Renal cortex interstitium (tissue), 11 donors: ENCODE measurements at regions not wholly inside any gene's neighbourhood (a gene's known extent, or its start where the extent isn't known, plus 50 kb on each side); places are given as distances from the start of the nearest gene placed in this dataset.

Experiments used
- DNase-seq, 11 donors: peaks; one replicate each; pipeline ENCODE4 v3.0.0-alpha.2; 2013; ENCODE audit warnings: low read depth in 9 of 11, low spot score in 4 of 11; ENCODE audit errors: extremely low read depth in 1 of 11

- no peak for DNase-seq
Observed at GRCh38 chr11:70530629-70531185, 132.4 kb downstream of the CTTN start.

DNA sequence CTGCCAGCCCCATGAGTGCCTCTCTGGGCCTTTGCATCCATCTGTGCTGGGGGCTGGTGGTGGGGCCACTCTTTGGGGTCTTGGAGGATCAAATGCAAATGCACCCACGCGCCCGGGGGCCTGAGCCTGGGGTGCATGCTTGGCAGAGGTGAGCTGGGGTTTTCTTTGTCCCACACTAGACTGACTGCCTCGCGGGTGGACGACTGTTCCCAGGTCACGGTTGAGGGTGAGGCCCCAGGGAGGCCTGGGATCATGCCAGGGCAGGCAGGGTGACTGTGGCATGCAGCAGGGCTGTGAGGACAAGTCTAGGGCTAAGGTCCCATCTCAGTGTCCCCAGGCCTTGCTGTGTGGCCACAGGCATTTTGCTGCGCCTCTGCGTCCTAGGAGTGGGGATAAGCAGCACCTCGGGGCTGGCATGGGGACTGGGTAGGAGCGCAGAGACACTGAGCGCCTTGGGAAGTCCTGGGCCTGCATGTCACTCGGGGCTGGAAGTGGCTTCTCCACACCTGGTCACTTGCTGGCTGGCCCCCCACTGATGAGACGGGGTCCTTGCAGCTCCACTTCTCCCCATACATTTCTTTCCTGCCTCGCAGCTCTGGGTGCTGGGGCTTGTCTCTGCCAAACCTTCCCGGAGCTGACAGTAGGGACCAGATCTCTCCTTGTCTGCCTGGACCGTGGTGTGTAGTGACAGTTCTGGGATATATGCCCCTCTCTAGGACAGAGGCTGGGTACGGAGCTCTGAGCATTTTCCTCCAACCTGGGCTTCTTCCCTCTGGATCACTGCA is 133.1 kb downstream of the CTTN start:
- no peak for DNase-seq

- DNase-seq: no peak
Observed at GRCh38 chr11:70532066-70532440, 133.7 kb downstream of the CTTN start.

DNA sequence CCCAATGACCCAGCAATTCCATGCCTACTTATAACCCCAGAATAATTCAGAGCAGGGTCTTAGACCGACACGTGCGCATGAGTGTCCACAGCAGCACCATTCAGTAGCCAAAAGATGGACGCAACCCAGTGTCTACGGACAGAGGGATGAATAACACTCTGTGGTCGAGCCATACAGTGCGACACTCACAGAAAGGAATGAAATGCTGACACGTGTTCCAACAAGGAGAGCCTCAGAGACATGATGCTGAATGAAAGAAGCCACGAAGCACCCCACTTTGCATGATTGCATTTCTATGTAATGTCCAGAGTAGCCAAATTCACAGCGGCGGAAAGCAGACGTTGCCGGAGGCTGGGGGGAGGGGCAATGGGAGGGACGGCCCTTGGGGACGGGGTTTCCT is 134.4 kb downstream of the CTTN start:
- DNase-seq: no peak

- DNase-seq: no peak
Observed at GRCh38 chr11:70535191-70535971, 137.1 kb downstream of the CTTN start.

DNA sequence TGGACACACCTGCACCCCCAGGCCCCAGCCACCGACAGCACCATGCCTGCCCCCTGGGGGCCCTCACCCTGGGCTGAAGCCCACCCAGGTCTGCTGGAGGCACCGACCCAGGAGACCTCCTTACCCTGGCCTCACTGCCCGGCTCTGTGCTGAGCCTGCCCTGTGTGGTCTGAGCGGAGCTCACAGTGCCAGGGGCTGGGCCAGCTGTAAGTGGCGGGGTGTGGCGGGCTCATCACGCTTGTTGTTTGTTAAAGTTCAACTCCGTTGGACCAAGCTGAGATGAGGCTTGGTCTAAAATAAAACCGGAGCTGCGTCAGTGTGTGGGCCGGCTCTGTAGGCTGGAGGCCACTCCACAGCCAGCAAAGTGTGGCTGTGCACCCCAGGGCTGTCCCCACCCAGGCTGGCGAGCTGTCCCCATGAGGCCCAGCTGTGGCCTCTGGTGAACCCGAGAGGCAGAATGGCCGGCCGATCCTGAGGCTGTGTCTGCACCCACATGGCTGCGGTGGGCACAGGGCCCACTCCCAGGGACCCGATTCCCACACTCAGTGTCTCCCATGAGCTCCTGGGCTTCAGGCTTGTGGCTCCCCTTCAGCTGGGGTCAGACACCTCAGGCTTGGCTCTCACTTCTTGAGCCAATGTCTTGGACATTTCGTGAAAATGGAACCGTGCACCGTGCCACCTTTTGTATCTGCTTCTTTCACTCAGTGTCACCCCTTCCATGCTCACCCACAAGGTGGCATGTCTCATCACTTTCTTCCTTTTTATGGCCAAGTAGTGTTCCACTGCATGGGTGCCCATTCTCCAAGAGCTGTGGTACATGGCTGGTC is 137.9 kb downstream of the CTTN start:
- DNase-seq: no peak

DNA sequence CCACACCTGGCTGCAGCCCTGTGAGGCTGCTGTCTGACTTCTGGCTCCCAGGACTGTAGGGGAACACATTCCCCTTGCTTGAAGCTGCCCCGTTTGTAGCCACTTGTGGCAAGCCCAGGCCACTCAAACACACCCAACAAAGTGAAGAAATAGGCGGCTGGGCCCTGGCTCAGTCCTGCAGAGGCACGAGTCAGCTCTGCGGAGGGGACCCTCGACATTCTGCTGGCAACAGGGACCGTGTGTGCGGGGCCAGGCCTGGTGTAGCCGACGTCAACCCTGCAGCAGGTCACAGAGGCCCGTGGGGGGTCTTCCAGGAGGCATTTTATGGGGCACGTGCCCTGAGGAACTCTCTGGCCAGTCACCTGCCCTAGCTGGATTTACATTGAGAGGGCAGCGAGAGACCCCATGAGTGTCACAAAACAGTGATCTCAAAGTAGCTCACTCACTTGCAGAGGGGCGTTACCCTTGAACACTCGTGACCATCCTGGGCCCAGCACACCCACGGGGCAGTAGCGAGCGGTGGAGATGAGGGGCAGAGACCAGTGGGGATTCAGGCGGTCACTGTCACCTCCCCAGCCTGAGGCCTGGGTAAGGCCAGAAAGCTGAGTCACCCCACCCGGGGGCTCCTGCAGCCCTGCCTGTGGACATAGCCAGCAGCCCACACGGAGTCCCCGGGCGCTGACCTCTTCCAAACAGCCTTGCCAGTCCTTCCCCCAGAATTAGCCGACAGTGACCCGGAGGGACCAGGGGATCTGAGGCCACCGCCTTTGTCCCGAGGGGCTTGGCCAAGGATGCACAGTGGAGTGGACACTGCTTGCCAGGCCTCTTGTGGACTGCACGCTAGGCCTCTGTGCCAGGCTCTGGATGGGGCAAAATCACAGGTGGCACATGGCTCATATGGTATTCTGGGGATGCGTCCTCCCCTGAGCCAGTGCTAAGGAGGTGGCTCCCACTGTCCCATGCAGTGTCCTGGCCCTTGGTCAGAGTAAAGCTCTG is 139.5 kb downstream of the CTTN start:
- DNase-seq: no peak

GRCh38 chr11:70538641-70539359 is 140.5 kb downstream of the CTTN start:
- no peak for DNase-seq

DNA sequence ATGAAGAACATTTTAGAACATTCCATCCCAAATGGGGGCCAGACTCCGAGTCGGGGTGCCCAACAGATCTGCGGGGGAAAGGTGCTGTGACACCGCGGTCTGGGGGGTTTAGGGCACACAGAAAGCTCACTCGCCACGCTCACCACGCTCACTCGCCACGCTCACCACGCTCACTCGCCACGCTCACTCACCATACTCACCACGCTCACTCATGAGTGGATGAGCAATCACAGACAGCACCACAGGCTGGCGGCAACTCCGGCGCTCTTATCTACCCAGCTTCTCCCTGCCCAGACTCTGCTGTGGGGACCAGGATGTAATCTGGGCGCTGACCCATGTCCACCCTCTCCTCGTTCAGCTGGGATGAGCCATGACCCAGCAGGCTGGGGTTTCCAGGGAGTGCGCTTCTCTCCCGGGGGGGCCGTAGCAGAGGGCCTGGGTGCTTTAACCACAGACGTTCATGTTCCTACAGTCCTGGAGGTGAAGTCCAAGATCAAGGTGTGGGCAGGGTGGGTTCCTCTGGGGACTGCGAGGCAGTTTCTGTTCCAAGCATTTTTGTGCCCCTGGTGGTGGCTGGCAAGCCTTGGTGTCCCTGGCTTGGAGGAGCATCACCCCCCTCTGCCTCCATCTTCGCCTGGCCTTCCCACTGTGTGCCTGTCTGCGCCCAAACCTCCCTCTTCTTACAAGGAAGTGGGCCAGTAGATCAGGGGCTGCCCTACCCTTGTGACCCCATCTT is 141.2 kb downstream of the CTTN start:
- no peak for DNase-seq

- no peak for DNase-seq
Observed at GRCh38 chr11:70540196-70540595, 141.9 kb downstream of the CTTN start.

GRCh38 chr11:70541176-70541575 is 142.8 kb downstream of the CTTN start:
- DNase-seq: no peak

DNA sequence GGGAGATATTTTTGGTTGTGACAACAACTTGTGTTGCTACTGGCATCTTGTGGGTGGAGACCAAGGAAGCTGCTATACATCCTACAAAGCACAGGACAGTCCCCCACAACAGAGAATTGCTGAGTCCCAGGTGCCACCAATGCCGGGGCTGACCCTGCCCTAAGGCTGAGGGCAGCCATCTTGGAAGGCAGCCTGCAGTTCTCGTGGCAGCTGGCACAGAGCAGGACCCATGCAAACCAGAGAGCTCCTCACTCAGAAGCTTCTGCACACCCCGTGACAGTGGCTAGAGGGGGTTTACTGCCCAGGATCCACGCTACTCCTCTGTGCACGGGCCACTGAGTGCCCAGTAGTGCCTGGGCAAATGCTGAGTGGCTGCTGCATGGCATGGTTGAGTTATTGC is 143.4 kb downstream of the CTTN start:
- DNase-seq: no peak

- no peak for DNase-seq
Observed at GRCh38 chr11:70542406-70542805, 144.1 kb downstream of the CTTN start.

DNA sequence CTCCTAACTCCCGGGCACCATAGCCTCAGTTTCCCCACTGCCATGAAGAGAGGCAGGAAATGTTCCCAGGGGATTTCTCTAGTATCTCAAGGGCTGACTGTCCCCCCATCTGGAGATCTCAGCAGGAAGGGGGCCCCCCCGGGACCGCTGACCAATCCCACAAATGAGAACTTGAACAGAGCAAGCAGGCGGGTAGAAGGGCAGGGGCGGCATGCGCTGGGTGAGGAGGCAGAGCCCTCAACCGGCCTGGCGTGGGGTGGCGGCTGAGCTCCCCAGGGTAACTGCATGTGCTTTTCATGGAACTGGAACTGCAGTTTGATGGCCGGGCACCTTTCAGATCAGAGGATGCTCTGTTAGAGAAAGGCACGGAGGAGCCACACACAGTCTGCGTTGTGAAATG is 144.5 kb downstream of the CTTN start:
- no peak for DNase-seq

GRCh38 chr11:70543611-70544010 is 145.3 kb downstream of the CTTN start:
- DNase-seq: no peak

DNA sequence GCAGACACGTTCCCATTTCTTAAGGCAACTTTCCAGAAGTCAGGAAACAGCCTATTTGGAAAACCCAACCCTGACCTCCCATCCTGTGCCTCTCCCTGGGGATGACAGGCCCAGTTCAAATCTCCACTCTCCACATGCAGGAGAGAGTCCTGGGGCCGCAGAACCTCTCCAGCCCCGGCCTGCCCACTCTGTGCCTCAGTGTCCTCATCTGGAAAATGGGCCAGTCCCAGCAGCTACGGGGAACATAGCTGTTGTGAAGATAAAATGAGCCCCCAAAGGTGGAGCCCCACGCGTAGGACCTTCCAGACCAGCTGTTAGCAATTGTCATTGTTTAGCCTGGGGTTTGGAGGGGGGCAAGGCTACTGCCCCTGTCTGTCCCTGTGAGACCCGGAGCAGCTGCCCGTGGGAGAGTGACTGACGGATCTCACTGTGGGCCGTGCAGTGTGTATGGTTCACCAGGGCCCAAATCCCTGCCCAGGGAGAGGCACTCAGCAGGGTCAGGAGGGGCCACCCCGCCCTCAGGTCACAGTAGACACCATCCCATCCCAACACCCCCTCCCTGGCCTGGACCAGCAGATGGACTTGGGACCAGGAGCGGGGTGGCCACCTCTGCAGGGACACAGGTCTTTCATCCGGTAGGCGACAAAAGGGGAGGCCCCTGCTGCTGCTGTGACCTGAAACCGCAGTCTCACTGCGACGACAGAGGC is 145.9 kb downstream of the CTTN start:
- DNase-seq: no peak
